ENCODE measurements at regions not wholly inside any gene's neighbourhood (a gene's known extent, or its start where the extent isn't known, plus 50 kb on each side); places are given as distances from the start of the nearest gene placed in this dataset.

DNA sequence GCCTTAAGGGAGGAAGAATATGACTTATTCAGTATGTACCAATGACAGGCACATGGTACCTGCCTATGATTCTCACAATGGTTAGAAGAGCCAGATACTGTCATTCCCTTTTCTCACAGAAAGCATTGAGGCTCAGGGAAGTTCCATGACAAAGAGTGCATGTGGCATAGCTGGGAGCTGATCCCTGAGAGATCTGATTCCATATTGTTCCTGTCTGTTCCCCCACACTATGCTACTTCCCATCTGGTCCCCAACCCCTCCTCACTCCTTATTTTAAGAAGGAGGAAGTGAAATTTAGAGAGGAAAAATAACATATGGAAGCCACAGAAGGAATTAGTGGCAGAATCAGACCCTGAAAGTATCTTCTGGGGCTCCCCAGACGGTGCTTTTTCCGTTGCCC lies 500.0 kb downstream of the PLPP3 start:
- DNase-seq (ENCODE audit: low spot score) = no peak
- in situ Hi-C loops (cut with HindIII; ENCODE audit: low sequenced_read_pairs) = no loop called here

DNA sequence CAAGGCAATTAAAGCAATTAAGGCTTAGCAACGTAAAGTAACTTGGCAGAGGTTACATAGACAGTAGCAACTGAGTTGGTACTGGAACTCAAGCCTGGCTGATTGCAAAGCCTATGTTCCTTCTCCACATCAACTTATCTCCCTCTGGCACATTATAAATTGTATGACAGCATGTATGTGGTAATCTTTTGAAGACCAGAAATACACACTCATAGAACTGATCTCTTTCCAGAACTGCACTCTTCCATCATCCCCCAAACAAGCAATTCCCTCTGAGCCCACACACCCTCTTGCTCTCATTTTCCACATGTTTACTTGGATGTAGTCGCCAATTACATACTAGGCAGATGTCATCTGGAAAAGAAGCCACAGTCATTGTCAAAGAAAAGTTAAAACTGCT lies 502.2 kb downstream of the PLPP3 start:
- in situ Hi-C loops (cut with HindIII; ENCODE audit: low sequenced_read_pairs) = no loop called here
- no peak for DNase-seq (ENCODE audit: low spot score)

DNA sequence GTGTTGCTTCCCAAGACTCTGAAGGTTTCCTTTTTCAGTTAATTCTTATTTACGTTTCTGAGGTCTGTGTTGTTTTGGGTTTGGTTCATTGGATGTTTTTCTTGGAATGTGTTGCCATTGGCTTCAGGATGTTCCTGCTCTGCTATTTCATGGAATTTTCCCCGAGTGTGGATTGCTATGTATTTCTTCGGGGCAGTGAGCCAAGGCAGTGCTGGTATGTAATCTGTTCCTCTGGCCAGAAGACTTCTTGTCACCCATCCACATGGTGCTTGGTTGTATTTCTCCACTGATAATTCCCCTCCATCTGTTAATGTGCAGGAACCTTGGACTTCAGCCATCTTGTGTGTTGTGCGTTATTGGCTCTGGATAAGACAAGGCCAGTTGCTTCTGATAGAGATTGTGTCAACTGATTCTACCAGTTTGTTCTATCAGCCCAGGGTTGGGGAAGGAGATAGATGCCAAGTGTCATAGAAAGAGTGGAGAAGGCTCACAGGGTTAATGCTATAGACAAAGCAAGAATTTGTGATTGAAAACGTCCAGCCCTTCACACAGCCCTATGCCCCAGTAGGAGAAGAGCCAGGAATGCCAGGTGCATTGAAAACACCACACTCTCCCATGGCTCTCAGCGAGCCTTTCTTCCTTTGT lies 505.2 kb downstream of the PLPP3 start:
- in situ Hi-C loops (cut with HindIII; ENCODE audit: low sequenced_read_pairs) = no loop called here
- DNase-seq (ENCODE audit: low spot score) = peak; percentile 99

DNA sequence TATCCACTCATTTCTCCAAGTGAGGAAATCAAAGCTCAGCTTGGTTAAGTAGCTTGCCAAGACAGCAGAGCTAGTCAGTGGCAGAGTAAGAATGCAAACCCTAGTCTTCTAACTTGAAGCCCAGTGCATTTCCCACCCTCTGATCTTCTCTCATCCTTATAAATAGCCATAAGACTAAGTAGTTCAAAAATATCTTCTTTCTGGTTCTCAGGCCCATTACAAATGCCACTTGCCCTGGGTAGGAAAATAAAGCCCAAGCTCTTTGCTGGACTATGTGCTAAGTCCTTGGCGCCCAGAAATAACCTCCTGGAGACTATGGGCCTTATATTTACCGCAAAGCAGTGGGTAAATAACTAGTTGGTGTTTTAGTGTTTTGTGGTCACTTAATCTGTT lies 505.8 kb downstream of the PLPP3 start:
- in situ Hi-C loops (cut with HindIII; ENCODE audit: low sequenced_read_pairs) = no loop called here
- no peak for DNase-seq (ENCODE audit: low spot score)

DNA sequence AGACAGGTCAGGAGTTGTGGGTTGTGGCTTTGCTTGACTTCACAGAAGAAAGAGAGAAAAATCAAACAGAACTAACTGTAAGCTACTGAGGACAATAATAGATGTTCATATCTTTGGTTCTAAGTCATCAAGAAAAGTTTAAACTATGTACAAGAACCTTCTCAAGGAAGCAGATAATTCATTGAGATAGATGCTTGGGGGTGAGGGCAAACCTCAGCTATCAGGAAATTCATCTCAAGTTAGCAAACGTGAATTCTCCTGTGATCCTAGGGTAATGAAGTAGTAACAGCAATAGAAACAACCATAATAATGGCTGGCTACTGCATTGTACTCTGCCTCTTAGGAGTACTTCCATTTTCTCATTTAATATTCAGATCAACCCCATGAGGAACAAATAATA lies 506.2 kb downstream of the PLPP3 start:
- in situ Hi-C loops (cut with HindIII; ENCODE audit: low sequenced_read_pairs) = no loop called here
- DNase-seq (ENCODE audit: low spot score) = no peak

DNA sequence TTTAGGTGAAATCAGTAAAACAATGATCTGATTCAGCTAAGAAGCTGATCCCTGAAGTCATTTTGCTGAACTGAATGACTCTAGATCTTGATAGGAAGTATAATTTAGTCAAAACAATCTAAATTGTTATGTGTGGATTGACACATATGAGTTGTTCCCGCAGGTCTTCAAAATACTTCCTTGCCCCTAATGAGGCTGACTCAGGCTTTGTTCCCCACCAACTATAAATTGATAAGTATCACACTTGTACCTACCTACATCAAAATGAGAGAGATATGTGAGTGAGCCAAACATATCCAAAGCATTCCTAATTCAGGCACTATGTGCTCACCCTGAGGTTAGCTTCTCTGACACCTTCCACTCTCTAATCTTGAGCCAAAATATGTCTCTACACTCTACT lies 507.1 kb downstream of the PLPP3 start:
- DNase-seq (ENCODE audit: low spot score) = no peak
- in situ Hi-C loops (cut with HindIII; ENCODE audit: low sequenced_read_pairs) = no loop called here

DNA sequence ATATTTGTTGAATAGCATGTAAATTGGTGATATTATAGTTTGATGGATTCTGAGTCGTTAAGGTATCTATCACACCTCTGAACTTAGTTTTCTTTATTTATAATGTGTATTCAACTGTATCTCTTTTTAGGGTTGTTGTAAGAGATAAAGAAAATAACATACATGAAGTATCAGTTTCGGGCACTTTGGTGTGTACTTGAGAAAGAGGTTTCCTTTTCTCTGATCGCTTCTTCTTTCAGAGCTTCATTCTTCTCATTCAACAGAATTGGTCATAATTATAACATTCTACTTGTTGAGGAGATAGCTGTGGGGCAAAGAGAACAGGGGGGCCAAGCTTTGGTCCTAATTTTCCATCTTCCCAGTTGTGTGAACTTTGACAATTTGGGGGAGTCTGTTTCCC lies 508.0 kb downstream of the PLPP3 start:
- DNase-seq (ENCODE audit: low spot score) = no peak
- in situ Hi-C loops (cut with HindIII; ENCODE audit: low sequenced_read_pairs) = no loop called here

DNA sequence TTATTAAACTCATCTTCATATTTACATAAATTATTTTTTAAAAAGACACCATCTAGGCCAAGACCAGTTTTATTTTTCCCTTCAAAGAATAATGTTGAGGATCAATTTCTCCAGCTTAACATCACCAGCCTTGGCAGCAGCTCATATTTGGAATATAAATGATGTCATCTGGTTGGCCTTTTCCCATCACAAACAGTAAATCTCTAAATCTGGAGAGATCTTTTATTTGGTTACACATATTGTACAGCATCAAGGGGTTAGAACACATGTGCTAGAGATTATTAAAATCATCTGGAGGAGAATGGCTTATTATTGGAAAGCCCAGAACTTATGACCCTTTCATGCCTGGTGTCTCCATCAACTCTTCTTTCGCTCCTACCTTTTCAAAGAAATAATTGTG lies 508.8 kb downstream of the PLPP3 start:
- DNase-seq (ENCODE audit: low spot score) = no peak
- in situ Hi-C loops (cut with HindIII; ENCODE audit: low sequenced_read_pairs) = no loop called here

DNA sequence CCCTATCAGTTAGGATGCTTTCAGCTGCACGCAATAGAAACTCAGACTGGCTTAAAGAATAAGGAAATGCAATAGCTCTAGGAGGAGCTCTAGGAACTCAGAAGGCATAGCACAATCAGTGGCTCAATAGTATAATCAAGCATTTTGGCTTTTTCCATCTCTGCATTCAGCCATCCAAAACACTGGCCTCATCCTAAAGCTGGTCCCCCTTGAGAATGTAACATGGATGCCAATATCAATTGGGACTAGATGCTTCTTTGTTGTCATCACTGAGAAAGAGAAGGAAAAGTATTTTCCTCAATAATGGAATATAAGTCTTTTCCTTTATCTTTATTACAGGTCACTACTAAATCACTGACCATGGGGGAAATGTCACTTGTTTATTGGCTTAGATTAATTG lies 509.5 kb downstream of the PLPP3 start:
- in situ Hi-C loops (cut with HindIII; ENCODE audit: low sequenced_read_pairs) = no loop called here
- DNase-seq (ENCODE audit: low spot score) = no peak

DNA sequence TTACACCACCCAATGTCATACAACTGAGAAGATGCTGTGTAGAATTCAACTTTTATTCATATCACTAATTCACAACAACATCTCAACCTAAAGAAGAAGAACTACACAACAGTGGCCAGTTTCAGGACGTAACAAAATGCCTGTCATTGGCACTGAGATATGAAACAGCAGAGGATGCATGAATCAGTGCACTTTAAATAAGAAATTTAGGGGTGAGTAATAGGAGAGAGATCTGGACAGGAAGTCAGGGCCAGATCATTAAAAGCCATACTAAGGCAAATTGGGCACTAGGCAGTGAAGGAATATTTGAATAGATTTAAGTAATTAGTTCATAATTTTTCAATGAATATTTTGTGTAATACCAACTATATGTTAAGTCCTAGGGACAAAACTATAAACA lies 510.5 kb downstream of the PLPP3 start:
- in situ Hi-C loops (cut with HindIII; ENCODE audit: low sequenced_read_pairs) = no loop called here

DNA sequence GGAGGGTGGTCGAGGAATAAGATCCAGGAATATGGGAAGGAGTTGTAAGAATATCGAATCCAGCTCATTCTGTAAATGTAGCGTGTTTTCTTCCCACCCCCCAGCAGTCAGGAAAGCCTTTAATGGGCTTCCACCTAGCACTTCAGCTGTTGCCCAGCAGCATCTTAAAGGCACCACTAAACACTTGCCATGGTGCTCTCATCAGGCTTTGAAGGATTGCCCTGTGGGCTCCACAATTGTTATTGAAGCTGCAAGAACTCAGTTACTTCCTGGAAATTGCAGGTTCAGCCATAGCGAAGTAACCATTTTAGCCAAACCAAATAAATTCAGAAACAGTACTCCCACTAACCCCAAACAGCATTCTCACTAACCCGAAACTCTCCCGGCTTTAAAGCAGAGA lies 511.2 kb downstream of the PLPP3 start:
- no peak for DNase-seq (ENCODE audit: low spot score)
- in situ Hi-C loops (cut with HindIII; ENCODE audit: low sequenced_read_pairs) = no loop called here

More for the DNA sequence above, 510.5 kb downstream of the PLPP3 start:
- DNase-seq (ENCODE audit: low spot score) = no peak

DNA sequence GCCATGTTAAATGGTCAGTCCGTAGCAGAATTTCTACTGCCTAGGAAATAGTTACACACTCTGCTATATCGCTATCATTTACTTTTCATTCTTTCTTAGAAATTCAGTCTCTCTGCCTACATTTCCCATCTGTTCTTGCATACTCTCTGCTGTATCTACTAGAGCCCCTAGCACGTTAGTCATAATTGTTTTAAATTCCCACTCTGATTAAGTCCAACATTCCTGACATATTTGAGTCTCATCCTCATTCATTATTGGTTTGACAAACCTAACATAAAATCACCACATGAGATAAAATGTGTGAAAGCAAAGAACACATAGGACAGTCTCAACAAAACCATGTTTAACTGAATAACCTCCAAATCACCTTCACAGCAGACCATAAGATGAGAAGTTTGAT lies 513.6 kb downstream of the PLPP3 start:
- in situ Hi-C loops (cut with HindIII; ENCODE audit: low sequenced_read_pairs) = no loop called here
- no peak for DNase-seq (ENCODE audit: low spot score)

DNA sequence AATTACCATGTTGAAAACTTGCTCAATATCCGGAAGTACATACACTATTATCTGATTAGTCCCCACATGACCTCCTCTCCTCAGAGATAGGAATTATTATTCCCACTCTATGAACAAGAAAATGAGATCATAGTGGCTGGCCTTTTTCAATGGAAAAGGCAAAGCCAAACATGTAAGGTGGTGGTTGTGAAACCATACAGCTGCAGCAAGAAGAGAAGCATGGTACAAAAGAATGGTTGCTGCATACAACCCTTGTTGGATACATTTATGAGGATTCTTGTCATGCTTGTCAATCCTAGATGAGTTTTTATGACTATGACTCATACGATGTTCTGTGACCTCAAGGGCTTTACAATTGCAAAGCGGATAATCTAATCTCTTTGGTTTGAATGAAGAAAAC lies 514.7 kb downstream of the PLPP3 start:
- in situ Hi-C loops (cut with HindIII; ENCODE audit: low sequenced_read_pairs) = no loop called here
- DNase-seq (ENCODE audit: low spot score) = no peak

DNA sequence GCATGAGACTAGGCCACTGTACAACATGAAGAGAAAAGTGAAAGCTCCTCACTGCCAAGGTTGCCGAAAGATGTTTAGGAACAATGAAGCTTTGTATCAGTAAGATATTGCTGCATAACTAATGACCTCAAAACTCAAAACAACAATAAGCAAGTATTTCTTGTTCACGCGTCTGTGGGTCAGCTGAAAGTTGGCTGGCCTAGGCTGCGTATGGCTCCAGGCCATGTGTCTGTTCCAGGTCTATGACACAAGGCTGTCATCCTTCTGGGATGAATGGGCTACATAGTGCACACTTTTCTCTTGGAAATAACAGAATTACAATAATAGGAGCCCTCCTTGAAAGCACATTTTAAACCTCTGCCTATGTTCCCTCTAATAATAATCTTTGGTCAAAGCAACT lies 515.9 kb downstream of the PLPP3 start:
- DNase-seq (ENCODE audit: low spot score) = peak; percentile 20
- in situ Hi-C loops (cut with HindIII; ENCODE audit: low sequenced_read_pairs) = no loop called here

DNA sequence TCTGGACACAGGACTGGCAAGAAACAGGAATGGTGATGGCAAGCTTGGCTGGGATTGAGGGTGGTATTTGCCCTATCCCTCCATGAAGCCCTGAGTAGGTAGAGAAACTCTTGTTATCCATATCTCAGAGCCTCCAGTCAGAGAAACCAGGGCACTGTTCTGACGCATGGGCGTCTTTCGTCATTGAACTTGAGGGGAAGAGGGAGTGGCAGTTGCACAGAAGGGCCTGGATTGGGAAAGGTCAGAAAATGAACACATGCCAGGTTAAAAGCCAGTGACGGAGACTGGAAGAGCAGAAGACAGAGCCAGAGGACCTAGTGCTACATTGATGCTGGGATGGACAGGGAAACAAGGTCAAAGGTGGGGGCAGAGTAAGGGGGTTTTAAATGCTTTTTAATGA lies 516.7 kb downstream of the PLPP3 start:
- no peak for DNase-seq (ENCODE audit: low spot score)
- in situ Hi-C loops (cut with HindIII; ENCODE audit: low sequenced_read_pairs) = no loop called here

DNA sequence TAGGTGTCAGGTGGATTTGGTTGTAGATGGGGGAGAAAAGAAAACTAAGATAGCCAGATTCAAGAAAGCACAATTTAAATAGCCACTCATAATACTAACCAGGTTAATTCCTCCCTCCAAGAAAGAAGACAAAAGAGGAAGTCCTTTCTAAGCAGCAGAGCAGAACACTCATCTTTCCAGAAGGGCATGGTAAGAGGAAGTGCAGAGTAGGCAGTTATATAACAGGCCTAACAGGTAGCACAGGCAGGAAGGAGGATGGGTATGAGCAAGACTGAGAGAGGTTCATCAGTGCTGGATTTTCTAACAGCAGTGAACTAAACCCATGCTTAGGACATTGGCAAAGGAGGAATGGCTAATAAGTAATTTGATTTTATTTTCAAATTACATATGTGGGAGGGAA lies 517.5 kb downstream of the PLPP3 start:
- in situ Hi-C loops (cut with HindIII; ENCODE audit: low sequenced_read_pairs) = no loop called here
- DNase-seq (ENCODE audit: low spot score) = no peak

DNA sequence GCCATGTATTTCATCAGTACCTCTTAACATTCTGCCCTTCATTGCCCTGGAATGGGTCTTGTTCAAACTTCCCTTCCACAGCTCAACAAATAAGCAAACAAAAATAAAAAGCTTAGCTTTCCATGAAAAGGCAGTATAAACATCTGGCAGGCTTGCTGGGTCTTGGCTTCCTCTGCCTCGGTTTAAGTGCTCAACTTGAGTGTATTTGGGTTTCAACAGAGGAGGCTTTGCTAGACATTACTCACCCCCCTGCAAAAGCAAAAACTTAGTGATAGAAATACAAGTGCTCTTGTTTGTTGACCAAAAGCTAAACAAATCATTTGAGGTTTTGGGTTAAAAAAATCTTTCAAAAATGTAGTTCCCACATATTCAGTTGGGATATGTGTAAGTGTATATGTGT lies 518.5 kb downstream of the PLPP3 start:
- DNase-seq (ENCODE audit: low spot score) = no peak
- in situ Hi-C loops (cut with HindIII; ENCODE audit: low sequenced_read_pairs) = no loop called here

DNA sequence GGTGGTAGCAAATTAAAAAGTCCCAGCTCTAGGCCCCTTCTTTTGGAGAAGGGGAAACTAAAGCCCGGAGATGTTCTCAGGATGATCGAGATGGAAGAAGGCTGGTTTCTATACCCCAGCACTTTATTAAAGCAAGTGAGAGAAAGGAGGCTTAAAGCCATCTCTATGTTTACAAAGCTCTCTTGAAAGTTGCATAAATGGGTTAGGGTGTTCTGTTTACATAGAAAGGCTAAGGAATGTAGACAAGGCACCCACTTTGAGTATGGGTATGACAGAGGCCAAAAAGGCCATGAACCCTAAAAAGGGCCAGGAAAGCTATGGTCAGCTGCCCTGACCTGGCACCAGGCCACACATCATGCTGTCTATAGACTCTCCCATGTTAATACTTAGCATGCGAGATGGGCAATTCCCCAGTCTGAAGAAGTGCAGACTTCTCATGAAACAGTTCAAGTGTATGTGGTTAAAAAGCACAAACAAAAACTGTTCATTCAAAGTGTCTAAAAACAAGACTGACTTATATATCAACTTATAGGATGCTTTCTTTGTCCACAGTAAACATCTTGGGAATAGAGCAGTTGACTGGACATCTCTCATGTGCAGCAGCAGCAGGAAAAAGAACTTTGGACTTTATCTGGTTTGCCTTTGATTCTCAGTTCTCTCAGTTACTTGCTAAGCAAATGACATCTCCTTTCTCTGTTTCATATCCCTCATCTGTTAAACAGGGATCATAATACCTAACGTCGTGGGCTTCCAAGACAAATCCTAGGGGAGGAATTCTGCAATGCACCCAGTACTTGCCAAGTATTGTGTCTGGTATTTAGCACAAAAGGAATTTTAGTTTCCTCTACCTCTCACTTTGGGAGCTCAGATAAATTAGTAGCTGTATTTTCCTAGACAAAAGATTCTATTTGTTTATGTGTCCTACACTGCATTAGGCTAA lies 521.6 kb downstream of the PLPP3 start:
- DNase-seq (ENCODE audit: low spot score) = no peak
- in situ Hi-C loops (cut with HindIII; ENCODE audit: low sequenced_read_pairs) = no loop called here

DNA sequence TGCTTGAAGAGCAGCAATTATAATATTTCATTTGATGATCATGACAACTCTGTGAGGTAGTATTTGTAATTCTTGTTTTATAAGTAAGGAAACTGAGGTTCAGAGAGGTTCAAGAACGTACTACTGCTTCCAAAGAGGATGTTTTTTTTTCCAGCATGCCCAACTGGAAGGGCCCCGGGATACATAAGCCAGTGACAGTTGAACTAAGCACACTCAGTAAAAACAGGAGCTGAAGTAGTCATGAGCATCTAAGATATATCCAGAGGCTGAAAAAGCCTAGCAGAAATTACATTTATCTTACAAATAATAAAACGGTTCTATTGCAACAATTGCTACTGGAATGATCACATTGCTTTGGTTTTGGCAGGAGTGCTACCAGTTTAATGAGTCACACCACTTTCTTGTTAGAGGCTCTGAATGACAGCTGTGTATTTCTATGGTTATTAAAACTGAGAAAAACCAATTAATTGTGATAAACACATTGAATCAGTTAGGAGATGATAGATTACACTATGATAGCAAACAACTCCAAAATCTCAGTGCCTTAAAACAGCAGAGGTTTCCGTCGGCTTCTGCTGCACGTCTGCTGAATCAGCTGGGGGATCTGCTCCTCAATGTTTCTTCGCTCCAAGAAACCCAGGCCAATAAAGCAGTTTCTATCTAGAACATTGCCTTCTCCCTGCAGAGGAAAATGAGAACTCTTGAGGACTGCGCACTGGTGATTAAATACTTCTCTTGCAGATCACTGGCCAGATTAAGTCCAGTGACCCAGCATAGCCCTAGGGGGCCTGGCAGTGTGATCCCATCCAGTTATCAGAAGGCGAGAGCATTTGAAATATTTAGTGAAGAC lies 522.7 kb downstream of the PLPP3 start:
- DNase-seq (ENCODE audit: low spot score) = no peak
- in situ Hi-C loops (cut with HindIII; ENCODE audit: low sequenced_read_pairs) = no loop called here

DNA sequence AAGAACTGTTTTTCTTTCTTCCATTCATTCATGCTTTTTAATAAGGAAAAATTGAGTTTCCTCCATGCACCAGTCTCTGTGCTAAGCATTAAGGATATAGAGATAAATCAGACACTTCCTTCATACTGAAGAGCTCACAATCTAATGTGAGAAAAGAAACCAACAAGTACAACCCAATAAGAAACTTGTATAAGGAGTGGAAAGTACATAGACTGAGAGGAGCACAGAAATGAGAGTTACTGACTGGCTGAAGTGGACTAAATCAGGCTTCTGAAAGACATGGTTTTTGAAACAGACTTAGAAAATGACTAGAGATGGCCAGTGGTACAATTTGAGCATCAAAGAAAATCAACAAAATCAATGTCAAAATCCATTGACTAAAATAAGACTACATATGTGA lies 524.4 kb downstream of the PLPP3 start:
- no peak for DNase-seq (ENCODE audit: low spot score)
- in situ Hi-C loops (cut with HindIII; ENCODE audit: low sequenced_read_pairs) = no loop called here

All from G401 (cell line).